Caco-2 (cell line): ENCODE measurements at regions not wholly inside any gene's neighbourhood (a gene's known extent, or its start where the extent isn't known, plus 50 kb on each side); places are given as distances from the start of the nearest gene placed in this dataset.
"Not testable (repeated sequence)": the region's sequence is repeated elsewhere in the genome, so short reads cannot be mapped to it uniquely, and the experiment has no call there.

Experiments
- BruUV-seq: library from RNA; stranded (reverse); fragments of 400-500 nt; replicated peaks from 2 replicates; lab custom pipeline; 2021; lab: Mats Ljungman, UMichigan
- CTCF ChIA-PET: fragments of 300-600 bp; sonication (Branson Sonifier 250); formaldehyde crosslinking; loops from one replicate; lab custom pipeline; 2022; ENCODE audit warnings: antibody characterized with exemption; lab: Charles Lee
- POLR2A ChIA-PET: fragments of 300-600 bp; sonication (Branson Sonifier 250); formaldehyde crosslinking; loops from one replicate; lab custom pipeline; 2022; ENCODE audit warnings: antibody characterized with exemption; lab: Charles Lee
- DNase-seq, 2 experiments: peaks; one replicate each; pipeline versions ENCODE4 v3.0.0 to v3.0.0-alpha.2; 2020 to 2022
- H3K27me3 ChIP-seq: replicated peaks from 2 replicates; pipeline ENCODE4 v1.6.0; 2011; ENCODE audit warnings: low read length; ENCODE audit not compliant: control insufficient read depth, insufficient read depth
- H3K36me3 ChIP-seq: 2 replicates; pipeline ENCODE4 v1.5.1; 2011; ENCODE audit warnings: low read length; ENCODE audit not compliant: control insufficient read depth, insufficient read depth
- H3K4me1 ChIP-seq: fragments of 250-450 bp; sonication (Bioruptor Pico); 2 replicates; pipeline ENCODE4 v1.5.1; 2020; ENCODE audit warnings: mild to moderate bottlenecking
- H3K4me3 ChIP-seq: 2 replicates; pipeline ENCODE4 v1.5.1; 2011; ENCODE audit warnings: low read depth, mild to moderate bottlenecking, control low read depth, low read length
- H3K9me3 ChIP-seq: fragments of 250-450 bp; sonication (Bioruptor Pico); 2 replicates; pipeline ENCODE4 v1.5.1; 2020; ENCODE audit warnings: mild to moderate bottlenecking, moderate library complexity
- H3K27ac Mint-ChIP-seq: one replicate; pipeline ENCODE4 v1.8.0; 2022; ENCODE audit warnings: mixed read lengths; ENCODE audit not compliant: unreplicated experiment
- H3K27me3 Mint-ChIP-seq: one replicate; pipeline ENCODE4 v1.8.0; 2022; ENCODE audit warnings: mixed read lengths; ENCODE audit not compliant: insufficient read depth, unreplicated experiment
- H3K36me3 Mint-ChIP-seq: one replicate; pipeline ENCODE4 v1.8.0; 2022; ENCODE audit warnings: mild to moderate bottlenecking, mixed read lengths; ENCODE audit not compliant: insufficient read depth, unreplicated experiment
- H3K4me1 Mint-ChIP-seq: one replicate; pipeline ENCODE4 v1.8.0; 2022; ENCODE audit warnings: low read depth, mixed read lengths; ENCODE audit not compliant: unreplicated experiment
- H3K4me3 Mint-ChIP-seq: one replicate; pipeline ENCODE4 v1.8.0; 2022; ENCODE audit warnings: mild to moderate bottlenecking, moderate library complexity, mixed read lengths; ENCODE audit not compliant: unreplicated experiment
- H3K9me3 Mint-ChIP-seq: one replicate; pipeline ENCODE4 v1.8.0; 2022; ENCODE audit warnings: mixed read lengths; ENCODE audit not compliant: unreplicated experiment
- CTCF ChIP-seq, 2 experiments: fragments of 200-600 bp in 1 of 2; IDR thresholded peaks; 1 replicate in 1 of 2; 2 replicates in 1 of 2; pipeline versions ENCODE4 v1.5.1 to v1.8.0; 2011 to 2022; ENCODE audit warnings: antibody characterized with exemption in 1 of 2, control low read depth in 1 of 2, inconsistent platforms in 1 of 2, low read depth in 1 of 2, low read length in 1 of 2, mild to moderate bottlenecking in 1 of 2, moderate library complexity in 1 of 2; ENCODE audit not compliant: insufficient read depth in 1 of 2, severe bottlenecking in 1 of 2, unreplicated experiment in 1 of 2
- intact Hi-C: fragments of 100-400 bp; cut with micrococcal nuclease; formaldehyde crosslinking; loops from one replicate; pipeline ENCODE4 v1.10.0; 2022; ENCODE audit not compliant: unreplicated experiment

DNA sequence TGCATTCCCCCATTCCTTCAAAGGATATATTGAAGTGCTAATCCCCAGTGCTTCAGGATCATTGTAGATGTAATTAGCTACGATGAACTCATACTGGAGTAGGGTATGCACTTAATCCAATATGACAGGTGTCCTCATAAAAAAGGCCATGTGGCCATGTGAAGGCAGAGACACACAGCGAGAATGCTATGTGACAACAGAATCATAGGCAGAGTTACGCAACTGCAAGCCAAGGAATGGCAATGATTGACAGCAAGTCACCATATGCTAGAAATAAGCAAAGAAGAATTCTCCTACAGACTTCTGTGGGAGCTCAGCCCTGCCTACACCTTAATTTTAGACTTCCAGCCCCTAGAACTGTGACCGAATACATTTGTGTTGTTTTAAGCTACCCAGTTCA, 875.6 kb upstream of the ROBO1 start:
- no peak overlapping the region for H3K4me3 ChIP-seq
- no peak for TF ChIP-seq CTCF (IDR thresholded peaks at IDR 0.05; ENCODE audit: insufficient read depth in 1 of 2, low read depth in 1 of 2, low read length in 1 of 2, severe bottlenecking in 1 of 2, unreplicated experiment in 1 of 2)
- Mint-ChIP-seq H3K27ac (no peak overlapping the region), H3K4me1 (no peaks in the 10 kb centered on the region), H3K27me3 (no peaks in the 10 kb centered on the region), H3K4me3 (no peak overlapping the region), H3K36me3 (no peaks in the 10 kb centered on the region), H3K9me3 (peaks cover 10% of the 10 kb centered on the region)
- no peaks in the 10 kb centered on the region; the same call in 1 of the 2 replicates for H3K9me3 ChIP-seq
- no peaks in the 10 kb centered on the region for H3K36me3 ChIP-seq
- ChIA-PET CTCF (no interaction called here), POLR2A (no interaction called here)
- BruUV-seq: no TSS peak
- intact Hi-C loops: no loop called here
- no peak for DNase-seq
- H3K27me3 ChIP-seq: no peaks in the 10 kb centered on the region
- no peaks in the 10 kb centered on the region for H3K4me1 ChIP-seq

- 0 out of 2 replicates have a peak, but pooled peaks cover 3% of the 10 kb centered on the region for H3K9me3 ChIP-seq
- Mint-ChIP-seq H3K36me3 (no peaks in the 10 kb centered on the region), H3K27me3 (no peaks in the 10 kb centered on the region), H3K4me1 (peaks cover 6% of the 10 kb centered on the region), H3K27ac (no peak overlapping the region), H3K4me3 (no peak overlapping the region), H3K9me3 (no peaks in the 10 kb centered on the region)
- BruUV-seq: no TSS peak
- intact Hi-C loops: loop anchor here (1.0 kb wide), 2 partner anchors 61 to 115 kb away; no protein-coding TSS in a partner anchor
- H3K4me1 ChIP-seq: peaks cover 16% of the 10 kb centered on the region
- H3K4me3 ChIP-seq: no peak overlapping the region
- POLR2A ChIA-PET: no interaction called here
- DNase-seq: peak in 1 of 2 experiments; percentile 21
- TF ChIP-seq CTCF (IDR thresholded peaks at IDR 0.05; ENCODE audit: insufficient read depth in 1 of 2, low read depth in 1 of 2, low read length in 1 of 2, severe bottlenecking in 1 of 2, unreplicated experiment in 1 of 2): no peak
- H3K27me3 ChIP-seq: no peaks in the 10 kb centered on the region
- H3K36me3 ChIP-seq: no peaks in the 10 kb centered on the region
- CTCF ChIA-PET: no interaction called here
These were observed 850.8 kb upstream of the ROBO1 start for GRCh38 chr3:80618295-80619256.

- peak overlapping the region; percentile 12 for H3K27ac Mint-ChIP-seq
- Histone ChIP-seq H3K9me3 (no peaks in the 10 kb centered on the region), H3K36me3 (no peaks in the 10 kb centered on the region), H3K27me3 (no peaks in the 10 kb centered on the region), H3K4me3 (no peak overlapping the region), H3K4me1 (peaks cover 28% of the 10 kb centered on the region)
- no peak for TF ChIP-seq CTCF (IDR thresholded peaks at IDR 0.05; ENCODE audit: insufficient read depth in 1 of 2, low read depth in 1 of 2, low read length in 1 of 2, severe bottlenecking in 1 of 2, unreplicated experiment in 1 of 2)
- peak in 1 of 2 experiments; percentile 38 for DNase-seq
- CTCF ChIA-PET: no interaction called here
- H3K4me3 Mint-ChIP-seq: no peak overlapping the region
- peaks cover 18% of the 10 kb centered on the region for H3K4me1 Mint-ChIP-seq
- no peaks in the 10 kb centered on the region for H3K9me3 Mint-ChIP-seq
- H3K36me3 Mint-ChIP-seq: no peaks in the 10 kb centered on the region
- H3K27me3 Mint-ChIP-seq: no peaks in the 10 kb centered on the region
- POLR2A ChIA-PET: no interaction called here
- BruUV-seq: no TSS peak
- intact Hi-C loops: loop anchor here (2.0 kb wide), 1 partner anchor 120 kb away; no protein-coding TSS in a partner anchor
These were observed 844.6 kb upstream of the ROBO1 start for GRCh38 chr3:80612366-80612765.

DNA sequence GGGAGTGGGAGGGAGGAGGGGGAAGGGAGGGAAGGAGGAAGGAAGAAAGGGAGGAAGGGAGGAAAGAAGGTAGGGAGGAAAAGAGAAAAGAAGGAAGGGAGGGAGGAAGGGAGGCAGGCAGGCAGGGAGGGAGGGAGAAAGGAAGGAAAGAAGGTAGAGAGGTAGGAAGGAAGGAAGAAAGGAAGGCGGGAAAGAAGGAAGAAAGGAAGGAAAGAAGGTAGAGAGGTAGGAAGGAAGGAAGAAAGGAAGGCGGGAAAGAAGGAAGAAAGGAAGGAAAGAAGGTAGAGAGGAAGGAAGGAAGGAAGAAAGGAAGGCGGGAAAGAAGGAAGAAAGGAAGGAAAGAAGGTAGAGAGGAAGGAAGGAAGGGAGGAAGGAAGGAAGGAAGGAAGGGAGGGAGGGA, 840.3 kb upstream of the ROBO1 start:
- H3K4me1 Mint-ChIP-seq: peaks cover 18% of the 10 kb centered on the region

More for the DNA sequence above, 840.3 kb upstream of the ROBO1 start:
- H3K9me3 ChIP-seq, H3K27me3 Mint-ChIP-seq, BruUV-seq, H3K4me3 Mint-ChIP-seq, H3K9me3 Mint-ChIP-seq, H3K36me3 ChIP-seq, H3K36me3 Mint-ChIP-seq, H3K4me3 ChIP-seq, CTCF ChIA-PET, H3K27ac Mint-ChIP-seq, H3K27me3 ChIP-seq, DNase-seq, POLR2A ChIA-PET: not testable (repeated sequence)
- H3K4me1 ChIP-seq: peaks cover 22% of the 10 kb centered on the region
- intact Hi-C loops: loop anchor here (5.0 kb wide), 1 partner anchor 179 kb away; no protein-coding TSS in a partner anchor
